ENCODE measurements at regions not wholly inside any gene's neighbourhood (a gene's known extent, or its start where the extent isn't known, plus 50 kb on each side); places are given as distances from the start of the nearest gene placed in this dataset.

GRCh38 chr13:19267746-19268145 is 86.1 kb upstream of the TUBA3C start:
- TF ChIP-seq POLR2A (IDR thresholded peaks at IDR 0.05; ENCODE audit: low read depth, low read length) (no peak), POLR2AphosphoS5 (IDR thresholded peaks at IDR 0.05; ENCODE audit: low read depth, low read length) (no peak)
- no peak for DNase-seq (ENCODE audit: insufficient read length)
- FAIRE-seq = no peak

GRCh38 chr13:19266979-19267378 is 85.4 kb upstream of the TUBA3C start:
- FAIRE-seq (no peak), DNase-seq (ENCODE audit: insufficient read length) (no peak)
- TF ChIP-seq POLR2AphosphoS5 (IDR thresholded peaks at IDR 0.05; ENCODE audit: low read depth, low read length) (no peak), TAF1 (IDR thresholded peaks at IDR 0.05; ENCODE audit: borderline replicate concordance, low read depth, low read length) (no peak), POLR2A (IDR thresholded peaks at IDR 0.05; ENCODE audit: low read depth, low read length) (no peak)

DNA sequence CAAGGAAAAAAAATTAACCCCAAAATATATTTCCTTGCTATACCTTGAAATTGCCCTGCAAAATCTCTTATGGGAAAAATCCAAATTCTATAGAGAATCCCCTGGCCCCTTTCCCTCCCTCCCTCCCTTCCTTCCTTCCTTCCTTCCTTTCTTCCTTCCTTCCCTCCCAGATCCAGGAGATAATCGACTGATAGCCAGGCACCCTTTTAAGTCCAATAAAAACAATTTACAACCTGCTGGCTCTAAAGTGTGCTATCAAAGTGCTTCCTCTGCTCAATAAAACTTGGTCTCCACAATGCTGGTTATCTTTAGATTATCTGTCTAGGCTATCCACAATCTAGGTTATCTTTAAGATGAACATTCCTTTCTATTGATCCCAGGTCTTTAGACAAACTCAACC is 83.1 kb upstream of the TUBA3C start:
- FAIRE-seq (no peak), DNase-seq (ENCODE audit: insufficient read length) (no peak)
- no peak for TF ChIP-seq TAF1 (IDR thresholded peaks at IDR 0.05; ENCODE audit: borderline replicate concordance, low read depth, low read length)
- TF ChIP-seq POLR2A (IDR thresholded peaks at IDR 0.05; ENCODE audit: low read depth, low read length) = no peak
- TF ChIP-seq POLR2AphosphoS5 (IDR thresholded peaks at IDR 0.05; ENCODE audit: low read depth, low read length) = no peak

DNA sequence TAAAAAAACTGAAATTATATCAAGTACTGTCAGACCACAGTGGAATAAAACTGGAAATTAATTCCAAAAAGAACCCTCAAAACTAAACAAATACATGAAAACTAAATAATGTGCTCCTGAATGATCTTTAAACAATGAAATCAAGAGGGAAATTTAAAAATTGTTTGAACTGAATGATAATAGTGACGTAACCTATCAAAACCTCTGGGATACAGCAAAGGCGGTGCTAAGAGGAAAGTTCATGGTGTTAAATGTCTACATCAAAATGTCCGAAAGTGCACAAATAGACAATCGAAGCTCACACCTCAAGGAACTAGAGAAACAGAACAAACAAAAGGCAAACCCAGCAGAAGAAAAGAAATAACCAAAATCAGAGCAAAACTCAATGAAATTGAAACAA is 70.8 kb upstream of the TUBA3C start:
- no peak for DNase-seq (ENCODE audit: insufficient read length)
- FAIRE-seq = no peak
- TF ChIP-seq POLR2A (IDR thresholded peaks at IDR 0.05; ENCODE audit: low read depth, low read length) = no peak
- TF ChIP-seq POLR2AphosphoS5 (IDR thresholded peaks at IDR 0.05; ENCODE audit: low read depth, low read length) = no peak
- TF ChIP-seq TAF1 (IDR thresholded peaks at IDR 0.05; ENCODE audit: borderline replicate concordance, low read depth, low read length) = no peak

- no peak for TF ChIP-seq POLR2AphosphoS5 (IDR thresholded peaks at IDR 0.05; ENCODE audit: low read depth, low read length)
- TF ChIP-seq POLR2A (IDR thresholded peaks at IDR 0.05; ENCODE audit: low read depth, low read length) = no peak
- no peak for TF ChIP-seq TAF1 (IDR thresholded peaks at IDR 0.05; ENCODE audit: borderline replicate concordance, low read depth, low read length)
- peak; percentile 56 for FAIRE-seq
These were observed 57.7 kb upstream of the TUBA3C start for GRCh38 chr13:19239114-19239860.

More at GRCh38 chr13:19239114-19239860, 57.7 kb upstream of the TUBA3C start:
- DNase-seq (ENCODE audit: insufficient read length) = no peak
